MCF 10A (cell line): ENCODE measurements at regions not wholly inside any gene's neighbourhood (a gene's known extent, or its start where the extent isn't known, plus 50 kb on each side); places are given as distances from the start of the nearest gene placed in this dataset.

Source experiments
- BruUV-seq: library from RNA; stranded (reverse); fragments of 400-500 nt; replicated peaks from 2 replicates; lab custom pipeline; 2021; lab: Mats Ljungman, UMichigan
- CTCF ChIA-PET: fragments of 300-600 bp; sonication (Branson Sonifier 250); formaldehyde crosslinking; extraction: SDS; loops from one replicate; lab custom pipeline; 2021; ENCODE audit warnings: antibody characterized with exemption, inconsistent platforms; lab: Yijun Ruan, JAX
- POLR2A ChIA-PET: fragments of 300-600, 350-650 bp; sonication (Branson Sonifier 250); formaldehyde crosslinking; extraction: SDS; loops from one replicate; lab custom pipeline; 2020; ENCODE audit warnings: antibody characterized with exemption, inconsistent platforms; lab: Yijun Ruan, JAX
- DNase-seq: peaks from one replicate; pipeline ENCODE4 v3.0.0-alpha.2; 2018; ENCODE audit not compliant: unreplicated experiment
- H3K27ac Mint-ChIP-seq: one replicate; pipeline ENCODE4 v1.8.0; 2022; ENCODE audit warnings: mild to moderate bottlenecking, low read depth, mixed read lengths; ENCODE audit not compliant: unreplicated experiment
- H3K27me3 Mint-ChIP-seq: one replicate; pipeline ENCODE4 v1.8.0; 2022; ENCODE audit warnings: mixed read lengths; ENCODE audit not compliant: insufficient read depth, unreplicated experiment
- H3K36me3 Mint-ChIP-seq: one replicate; pipeline ENCODE4 v1.8.0; 2022; ENCODE audit warnings: mild to moderate bottlenecking, moderate library complexity, mixed read lengths; ENCODE audit not compliant: insufficient read depth, unreplicated experiment
- H3K4me1 Mint-ChIP-seq: one replicate; pipeline ENCODE4 v1.8.0; 2022; ENCODE audit warnings: mixed read lengths; ENCODE audit not compliant: insufficient read depth, unreplicated experiment
- H3K4me3 Mint-ChIP-seq: one replicate; pipeline ENCODE4 v1.8.0; 2022; ENCODE audit warnings: mild to moderate bottlenecking, moderate library complexity, mixed read lengths; ENCODE audit not compliant: unreplicated experiment
- H3K9me3 Mint-ChIP-seq: one replicate; pipeline ENCODE4 v1.8.0; 2022; ENCODE audit warnings: mixed read lengths; ENCODE audit not compliant: unreplicated experiment
- intact Hi-C: fragments of 100-400 bp; cut with micrococcal nuclease; formaldehyde crosslinking; loops from 2 replicates; pipeline ENCODE4 v1.14.1; 2022
- TF ChIP-seq, protein P1 (sequence below): fragments of 200-600 bp; IDR thresholded peaks from one replicate; pipeline ENCODE4 v1.8.0; 2022; ENCODE audit warnings: antibody characterized with exemption, mild to moderate bottlenecking; ENCODE audit not compliant: unreplicated experiment

DNA sequence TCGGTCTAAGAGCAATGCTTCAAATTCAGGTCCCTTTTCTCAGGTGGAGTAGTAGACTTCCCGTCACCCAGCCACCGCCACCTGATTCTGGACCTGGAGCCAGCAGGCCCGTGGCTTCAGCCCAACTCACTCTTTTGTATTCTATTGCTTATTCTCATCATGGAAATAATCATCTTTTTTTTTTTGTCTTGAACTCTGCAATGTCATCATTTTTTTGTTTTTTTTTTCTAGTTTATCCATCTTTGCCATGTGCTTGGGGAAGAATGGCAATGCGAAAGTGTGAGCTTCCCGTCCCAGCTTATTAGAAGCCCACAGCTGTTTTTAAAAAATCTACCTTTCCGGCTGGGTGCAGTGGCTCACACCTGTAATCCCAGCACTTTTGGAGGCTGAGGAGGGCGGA, 51.3 kb upstream of the FSTL1 start:
- Mint-ChIP-seq H3K36me3 (no peaks in the 10 kb centered on the region), H3K4me3 (no peak overlapping the region), H3K9me3 (no peaks in the 10 kb centered on the region), H3K27ac (no peak overlapping the region), H3K4me1 (peaks cover 31% of the 10 kb centered on the region), H3K27me3 (no peaks in the 10 kb centered on the region)
- CTCF ChIA-PET = interaction anchor here (0.7 to 1.9 kb wide), 2 partner anchors 57 to 84 kb away, joined by 4 to 9 read pairs; no protein-coding TSS in a partner anchor
- no TSS peak for BruUV-seq
- TF ChIP-seq, protein P1, sequence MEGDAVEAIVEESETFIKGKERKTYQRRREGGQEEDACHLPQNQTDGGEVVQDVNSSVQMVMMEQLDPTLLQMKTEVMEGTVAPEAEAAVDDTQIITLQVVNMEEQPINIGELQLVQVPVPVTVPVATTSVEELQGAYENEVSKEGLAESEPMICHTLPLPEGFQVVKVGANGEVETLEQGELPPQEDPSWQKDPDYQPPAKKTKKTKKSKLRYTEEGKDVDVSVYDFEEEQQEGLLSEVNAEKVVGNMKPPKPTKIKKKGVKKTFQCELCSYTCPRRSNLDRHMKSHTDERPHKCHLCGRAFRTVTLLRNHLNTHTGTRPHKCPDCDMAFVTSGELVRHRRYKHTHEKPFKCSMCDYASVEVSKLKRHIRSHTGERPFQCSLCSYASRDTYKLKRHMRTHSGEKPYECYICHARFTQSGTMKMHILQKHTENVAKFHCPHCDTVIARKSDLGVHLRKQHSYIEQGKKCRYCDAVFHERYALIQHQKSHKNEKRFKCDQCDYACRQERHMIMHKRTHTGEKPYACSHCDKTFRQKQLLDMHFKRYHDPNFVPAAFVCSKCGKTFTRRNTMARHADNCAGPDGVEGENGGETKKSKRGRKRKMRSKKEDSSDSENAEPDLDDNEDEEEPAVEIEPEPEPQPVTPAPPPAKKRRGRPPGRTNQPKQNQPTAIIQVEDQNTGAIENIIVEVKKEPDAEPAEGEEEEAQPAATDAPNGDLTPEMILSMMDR = no peak
- intact Hi-C loops = no loop called here
- DNase-seq = no peak
- POLR2A ChIA-PET = interaction anchor here (1.3 kb wide), 1 partner anchor 9 kb away, joined by 5 read pairs; no protein-coding TSS in a partner anchor
